Spleen (tissue), 11 donors: ENCODE measurements at regions not wholly inside any gene's neighbourhood (a gene's known extent, or its start where the extent isn't known, plus 50 kb on each side); places are given as distances from the start of the nearest gene placed in this dataset.

Experiments
- DNase-seq: peaks from one replicate; pipeline ENCODE4 v3.0.0-alpha.2; 2020
- H3K27ac ChIP-seq, 8 donors: fragments of 200-600 bp; sonication (generic) in 7 of 8; 1 replicate in 4 of 8; 2 replicates in 4 of 8; pipeline versions ENCODE4 v1.5.0 to v1.8.0; 2016 to 2021; ENCODE audit warnings: inconsistent platforms in 4 of 8, mild to moderate bottlenecking in 4 of 8, moderate library complexity in 1 of 8
- H3K27me3 ChIP-seq, 7 donors: fragments of 200-600 bp; sonication (generic) in 6 of 7; replicated peaks in 1 of 7; 1 replicate in 4 of 7; 2 replicates in 3 of 7; pipeline versions ENCODE4 v1.5.0 to v1.8.0; 2016 to 2021; ENCODE audit warnings: inconsistent platforms in 3 of 7, mild to moderate bottlenecking in 1 of 7
- H3K36me3 ChIP-seq, 6 donors: fragments of 200-600 bp; sonication (generic) in 5 of 6; 1 replicate in 4 of 6; 2 replicates in 2 of 6; pipeline versions ENCODE4 v1.5.0 to v1.8.0; 2016 to 2021; ENCODE audit warnings: inconsistent platforms in 2 of 6
- H3K4me1 ChIP-seq, 6 donors: fragments of 200-600 bp; sonication (generic) in 5 of 6; 1 replicate in 3 of 6; 2 replicates in 3 of 6; pipeline versions ENCODE4 v1.5.0 to v1.8.0; 2016 to 2021; ENCODE audit warnings: inconsistent platforms in 3 of 6
- H3K4me3 ChIP-seq, 8 donors: fragments of 200-600 bp; sonication (generic) in 7 of 8; 1 replicate in 4 of 8; 2 replicates in 4 of 8; pipeline versions ENCODE4 v1.5.0 to v1.8.0; 2016 to 2021; ENCODE audit warnings: inconsistent platforms in 4 of 8, mild to moderate bottlenecking in 4 of 8, moderate library complexity in 2 of 8
- H3K9me3 ChIP-seq, 8 donors: fragments of 200-600 bp; sonication (generic) in 7 of 8; 1 replicate in 4 of 8; 2 replicates in 4 of 8; pipeline versions ENCODE4 v1.5.0 to v1.8.0; 2016 to 2021; ENCODE audit warnings: inconsistent platforms in 4 of 8
- POLR2A ChIP-seq, 3 donors: fragments of 450-650 bp; IDR thresholded peaks; one replicate each; pipeline ENCODE4 v1.5.1; 2017; ENCODE audit warnings: antibody characterized with exemption in 3 of 3, mild to moderate bottlenecking in 1 of 3
- POLR2AphosphoS5 ChIP-seq, 3 donors: sonication (generic); formaldehyde crosslinking; IDR thresholded peaks; one replicate each; pipeline ENCODE4 v1.5.1; 2017; ENCODE audit warnings: antibody characterized with exemption in 3 of 3
- WGBS, 5 donors: extraction: QIAGEN DNeasy Blood & Tissue Kit in 3 of 5; methylation state at CpG; one replicate each; pipeline versions ENCODE4 v1.1.5 to v1.1.7; 2013 to 2018; 5-methylcytosine and 5-hydroxymethylcytosine counted together
- intact Hi-C: fragments of 100-400 bp; cut with DNase I; formaldehyde crosslinking; loops from one replicate; pipeline ENCODE4 v1.15.0; 2023; ENCODE audit warnings: low total_unique reads
- TF ChIP-seq, protein P1 (sequence below), 11 experiments: fragments of 200-600 bp in 7 of 11; fragments of 450-650 bp in 4 of 11; sonication (generic) in 4 of 11; IDR thresholded peaks in 8 of 11; conservative IDR thresholded peaks in 3 of 11; 1 replicate in 7 of 11; 2 replicates in 4 of 11; pipeline versions ENCODE4 v1.4.0 to v1.8.0; 2016 to 2021; ENCODE audit warnings: antibody characterized with exemption in 11 of 11, inconsistent platforms in 4 of 11, mild to moderate bottlenecking in 1 of 11
- donor health status: healthy with polysubstance abuse.
- donor health status: DM: no; HTN: no; CAD: no; lungs with moderate emphysema.
- donor health status: DM: no; HTN: no; CAD: no.
- donor health status: Bipolar disorder and iron deficiency.
- donor health status: healthy.
- donor health status: DM: no; HTN: no; CAD: no.
- donor health status: DM: yes; HTN: yes; CAD: no.

DNA sequence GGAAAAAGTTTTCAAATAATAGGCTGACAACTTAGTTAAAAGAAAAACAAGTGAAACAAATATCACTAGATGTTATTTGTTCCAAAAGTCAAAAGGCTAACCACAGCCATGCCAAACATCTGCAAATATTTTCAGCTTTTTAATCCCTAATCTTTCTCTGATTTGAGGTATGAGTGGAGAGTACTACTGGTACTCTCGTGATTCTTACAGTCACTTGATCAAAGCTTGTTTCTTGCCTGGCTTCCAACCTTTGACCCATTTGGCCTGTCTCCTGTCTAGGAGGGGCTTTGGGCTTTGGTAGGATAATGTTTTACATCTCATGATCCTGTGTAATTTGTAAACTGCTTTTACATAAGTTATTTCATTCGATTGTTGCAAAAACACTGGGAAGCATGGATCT lies 301.8 kb upstream of the SORL1-AS1 start:
- WGBS, 5 donors = 56 to 81% (median 79%) methylated on average over 2 of the region's 2 CpGs
- TF ChIP-seq, protein P1, sequence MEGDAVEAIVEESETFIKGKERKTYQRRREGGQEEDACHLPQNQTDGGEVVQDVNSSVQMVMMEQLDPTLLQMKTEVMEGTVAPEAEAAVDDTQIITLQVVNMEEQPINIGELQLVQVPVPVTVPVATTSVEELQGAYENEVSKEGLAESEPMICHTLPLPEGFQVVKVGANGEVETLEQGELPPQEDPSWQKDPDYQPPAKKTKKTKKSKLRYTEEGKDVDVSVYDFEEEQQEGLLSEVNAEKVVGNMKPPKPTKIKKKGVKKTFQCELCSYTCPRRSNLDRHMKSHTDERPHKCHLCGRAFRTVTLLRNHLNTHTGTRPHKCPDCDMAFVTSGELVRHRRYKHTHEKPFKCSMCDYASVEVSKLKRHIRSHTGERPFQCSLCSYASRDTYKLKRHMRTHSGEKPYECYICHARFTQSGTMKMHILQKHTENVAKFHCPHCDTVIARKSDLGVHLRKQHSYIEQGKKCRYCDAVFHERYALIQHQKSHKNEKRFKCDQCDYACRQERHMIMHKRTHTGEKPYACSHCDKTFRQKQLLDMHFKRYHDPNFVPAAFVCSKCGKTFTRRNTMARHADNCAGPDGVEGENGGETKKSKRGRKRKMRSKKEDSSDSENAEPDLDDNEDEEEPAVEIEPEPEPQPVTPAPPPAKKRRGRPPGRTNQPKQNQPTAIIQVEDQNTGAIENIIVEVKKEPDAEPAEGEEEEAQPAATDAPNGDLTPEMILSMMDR (IDR thresholded peaks at IDR 0.05 in 8 of 11, conservative IDR thresholded peaks at IDR 0.05 in 3 of 11) = no peak
- TF ChIP-seq POLR2AphosphoS5 (IDR thresholded peaks at IDR 0.05) (no peak), POLR2A (IDR thresholded peaks at IDR 0.05) (no peak)
- H3K36me3 ChIP-seq = no peaks in the 10 kb centered on the region
- no peak overlapping the region for H3K27ac ChIP-seq
- H3K27me3 ChIP-seq = no peaks in the 10 kb centered on the region
- no peaks in the 10 kb centered on the region for H3K4me1 ChIP-seq
- no peak for DNase-seq
- H3K4me3 ChIP-seq = no peak overlapping the region
- intact Hi-C loops = no loop called here
- H3K9me3 ChIP-seq = no peaks in the 10 kb centered on the region

DNA sequence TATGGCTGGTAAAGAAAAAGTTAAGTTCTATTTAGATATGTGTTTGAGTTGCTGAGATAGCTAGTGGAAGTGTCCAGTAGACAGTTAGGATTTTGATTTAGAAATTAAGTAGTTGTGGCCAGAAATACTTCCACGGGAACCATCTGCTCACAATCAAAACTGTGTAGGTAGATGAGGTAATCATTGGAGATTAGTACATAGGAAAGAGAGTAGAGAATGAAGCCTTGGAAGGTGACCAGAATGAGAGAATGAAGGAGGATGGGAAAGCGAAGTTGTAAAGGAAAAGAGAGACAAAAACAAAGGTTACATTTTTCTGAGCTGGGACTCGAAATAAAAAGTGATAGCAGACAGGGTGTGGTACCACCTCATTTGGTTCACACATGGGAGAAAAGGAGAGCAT lies 296.9 kb upstream of the SORL1-AS1 start:
- no peak for TF ChIP-seq POLR2A (IDR thresholded peaks at IDR 0.05)
- TF ChIP-seq POLR2AphosphoS5 (IDR thresholded peaks at IDR 0.05) = no peak
- TF ChIP-seq, protein P1 (IDR thresholded peaks at IDR 0.05 in 8 of 11, conservative IDR thresholded peaks at IDR 0.05 in 3 of 11) = no peak
- DNase-seq = no peak
- Histone ChIP-seq H3K27me3 (no peaks in the 10 kb centered on the region), H3K27ac (no peak overlapping the region), H3K4me1 (no peaks in the 10 kb centered on the region), H3K9me3 (peaks cover 0 to 5% (median 0%) of the 10 kb centered on the region in 8 donors), H3K4me3 (no peak overlapping the region), H3K36me3 (no peaks in the 10 kb centered on the region)
- 72 to 87% (median 80%) methylated on average over 3 of the region's 3 CpGs for WGBS, 5 donors
- intact Hi-C loops = no loop called here

DNA sequence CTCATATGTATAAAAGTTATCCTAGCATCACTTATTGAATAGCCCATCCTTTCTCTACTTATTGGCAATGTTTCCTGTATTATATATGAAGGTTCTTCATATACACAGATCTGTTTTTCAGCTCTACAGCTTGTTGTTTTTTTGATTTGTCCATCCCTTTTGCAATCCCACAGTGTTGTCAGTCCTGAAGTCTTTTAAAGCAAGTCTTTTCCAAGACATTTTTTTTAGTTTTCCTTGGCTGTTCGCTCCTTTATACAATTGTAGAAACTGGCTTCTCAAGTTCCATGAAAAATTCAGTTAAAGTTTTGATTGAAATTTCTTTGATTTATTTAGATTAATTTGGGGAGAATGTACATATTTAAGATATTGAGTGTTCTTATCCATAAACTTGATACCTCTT lies 295.3 kb upstream of the SORL1-AS1 start:
- no peak for DNase-seq
- H3K27me3 ChIP-seq = no peaks in the 10 kb centered on the region
- WGBS, 5 donors = 84 to 90% (median 86%) methylated on average over 1 of the region's 1 CpG
- no peaks in the 10 kb centered on the region for H3K4me1 ChIP-seq
- no peaks in the 10 kb centered on the region for H3K36me3 ChIP-seq
- no peak overlapping the region for H3K27ac ChIP-seq
- intact Hi-C loops = no loop called here
- no peak overlapping the region for H3K4me3 ChIP-seq
- TF ChIP-seq POLR2A (IDR thresholded peaks at IDR 0.05) (no peak), POLR2AphosphoS5 (IDR thresholded peaks at IDR 0.05) (no peak)
- TF ChIP-seq, protein P1 (IDR thresholded peaks at IDR 0.05 in 8 of 11, conservative IDR thresholded peaks at IDR 0.05 in 3 of 11) = no peak
- peaks cover 0 to 21% (median 10%) of the 10 kb centered on the region in 8 donors for H3K9me3 ChIP-seq

DNA sequence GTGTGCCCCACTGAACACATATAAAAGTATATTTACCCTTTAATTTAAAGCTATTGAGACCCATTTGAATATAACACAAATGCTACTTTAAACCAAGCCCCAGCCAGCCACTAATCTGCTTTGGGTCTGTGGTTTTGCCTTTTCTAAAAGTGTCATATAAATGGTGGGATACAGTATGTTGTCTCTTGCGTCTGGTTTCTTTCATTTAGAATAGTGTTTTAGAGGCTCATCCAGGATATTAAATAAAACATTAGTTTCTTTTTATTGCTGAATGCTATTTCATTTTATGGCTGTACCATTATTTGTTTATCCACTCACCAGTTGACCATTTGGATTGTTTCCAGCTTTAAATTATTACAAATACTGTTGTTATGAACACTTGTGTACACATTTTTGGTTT lies 290.5 kb upstream of the SORL1-AS1 start:
- Histone ChIP-seq H3K4me1 (no peaks in the 10 kb centered on the region), H3K9me3 (peaks cover 0 to 21% (median 10%) of the 10 kb centered on the region in 8 donors), H3K27me3 (no peaks in the 10 kb centered on the region), H3K4me3 (no peak overlapping the region), H3K36me3 (no peaks in the 10 kb centered on the region), H3K27ac (no peak overlapping the region)
- WGBS, 5 donors = 93 to 100% (median 98%) methylated on average over 1 of the region's 1 CpG
- no peak for DNase-seq
- intact Hi-C loops = no loop called here
- TF ChIP-seq, protein P1 (IDR thresholded peaks at IDR 0.05 in 8 of 11, conservative IDR thresholded peaks at IDR 0.05 in 3 of 11) = no peak
- TF ChIP-seq POLR2A (IDR thresholded peaks at IDR 0.05) (no peak), POLR2AphosphoS5 (IDR thresholded peaks at IDR 0.05) (no peak)
